Prostate gland (tissue), 2 donors: ENCODE measurements at regions not wholly inside any gene's neighbourhood (a gene's known extent, or its start where the extent isn't known, plus 50 kb on each side); places are given as distances from the start of the nearest gene placed in this dataset.

ENCODE experiments used
- CTCF ChIP-seq, 4 experiments: fragments of 200-600 bp in 2 of 4; fragments of 450-650 bp in 2 of 4; sonication (generic) in 2 of 4; IDR thresholded peaks; 1 replicate in 3 of 4; 2 replicates in 1 of 4; pipeline ENCODE4 v1.5.1; 2016 to 2019; ENCODE audit warnings: antibody characterized with exemption in 4 of 4, mild to moderate bottlenecking in 2 of 4, moderate library complexity in 2 of 4
- POLR2A ChIP-seq: fragments of 450-650 bp; IDR thresholded peaks from one replicate; pipeline ENCODE4 v1.6.1; 2016; ENCODE audit warnings: antibody characterized with exemption, mild to moderate bottlenecking
- POLR2AphosphoS5 ChIP-seq: sonication (generic); formaldehyde crosslinking; IDR thresholded peaks from one replicate; pipeline ENCODE4 v1.6.1; 2017; ENCODE audit warnings: antibody characterized with exemption

DNA sequence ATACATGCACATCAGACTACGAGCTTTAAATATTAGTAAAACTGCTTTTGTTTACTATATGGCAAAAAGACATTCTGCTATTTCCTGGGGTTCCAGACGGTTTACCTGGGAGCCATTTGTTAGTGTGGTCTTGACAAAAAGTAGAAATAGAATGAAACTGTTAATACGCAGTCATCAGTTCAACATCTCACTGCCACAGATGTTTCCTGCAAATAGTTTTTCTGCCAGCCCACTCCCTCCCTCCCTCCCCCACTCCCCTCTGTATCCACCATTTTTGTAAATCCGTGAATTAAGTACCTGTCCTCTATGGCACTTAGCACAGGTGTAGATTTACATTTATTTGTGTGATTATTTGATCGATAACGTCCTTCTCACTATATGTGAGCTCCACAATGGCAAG, 74.6 kb upstream of the TPK1 start:
- TF ChIP-seq CTCF (IDR thresholded peaks at IDR 0.05): no peak
- TF ChIP-seq POLR2AphosphoS5: no peak
- no peak for TF ChIP-seq POLR2A
